Panc1 (cell line): ENCODE measurements at regions not wholly inside any gene's neighbourhood (a gene's known extent, or its start where the extent isn't known, plus 50 kb on each side); places are given as distances from the start of the nearest gene placed in this dataset.
A peak's percentile ranks its signal among the peaks of the same experiment; 100 is the strongest.

Experiments
- ATAC-seq: fragments of 200-7000 bp; cut with Tn5 transposase; 2 replicates; pipeline ENCODE4 v1.9.1; 2020; ENCODE audit warnings: mild to moderate bottlenecking, moderate library complexity
- BruUV-seq: library from RNA; stranded (reverse); fragments of 400-500 nt; replicated peaks from 2 replicates; lab custom pipeline; 2021; lab: Mats Ljungman, UMichigan
- CTCF ChIA-PET: fragments of 300-600 bp; sonication (Branson Sonifier 250); formaldehyde crosslinking; loops from one replicate; lab custom pipeline; 2022; ENCODE audit warnings: antibody characterized with exemption; lab: Charles Lee
- POLR2A ChIA-PET: fragments of 300-600 bp; sonication (Branson Sonifier 250); formaldehyde crosslinking; loops from one replicate; lab custom pipeline; 2022; ENCODE audit warnings: antibody characterized with exemption; lab: Charles Lee
- DNase-seq: peaks from one replicate; pipeline ENCODE4 v3.0.0-alpha.2; 2010; ENCODE audit warnings: low read depth, low spot score
- H3K27ac ChIP-seq: 2 replicates; pipeline ENCODE4 v1.5.1; 2011; ENCODE audit warnings: mild to moderate bottlenecking, low read length, inconsistent platforms
- H3K27me3 ChIP-seq: fragments of 200-500 bp; sonication (Bioruptor generic); 2 replicates; pipeline ENCODE4 v1.6.0; 2014; ENCODE audit warnings: low read length, inconsistent platforms; ENCODE audit not compliant: control insufficient read depth, insufficient read depth
- H3K36me3 ChIP-seq: fragments of 200-500 bp; sonication (Bioruptor generic); 2 replicates; pipeline ENCODE4 v1.5.1; 2014; ENCODE audit warnings: inconsistent platforms, mild to moderate bottlenecking, low read length, moderate library complexity; ENCODE audit not compliant: control insufficient read depth, insufficient read depth
- H3K4me1 ChIP-seq: 2 replicates; pipeline ENCODE4 v1.5.1; 2011; ENCODE audit warnings: inconsistent platforms, mild to moderate bottlenecking, low read length, moderate library complexity; ENCODE audit not compliant: control insufficient read depth, insufficient read depth
- H3K4me3 ChIP-seq, 2 experiments: 2 replicates each; pipeline ENCODE4 v1.5.1; 2011 to 2012; ENCODE audit warnings: low read depth in 2 of 2, low read length in 2 of 2, mild to moderate bottlenecking in 2 of 2, inconsistent platforms in 1 of 2, moderate library complexity in 1 of 2
- H3K9me3 ChIP-seq: fragments of 200-500 bp; sonication (Bioruptor generic); 2 replicates; pipeline ENCODE4 v1.5.1; 2014; ENCODE audit warnings: low read depth, mild to moderate bottlenecking, inconsistent platforms, low read length, moderate library complexity; ENCODE audit not compliant: control insufficient read depth, insufficient read depth
- POLR2AphosphoS5 ChIP-seq: IDR thresholded peaks from 2 replicates; pipeline ENCODE4 v1.6.1; 2012; ENCODE audit warnings: mild to moderate bottlenecking, low read depth, low read length, moderate library complexity
- REST ChIP-seq, 2 experiments: IDR thresholded peaks; 2 replicates each; pipeline ENCODE4 v1.6.1; 2011 to 2012; ENCODE audit warnings: low read depth in 2 of 2, control low read depth in 1 of 2, low read length in 1 of 2, mild to moderate bottlenecking in 1 of 2, moderate library complexity in 1 of 2; ENCODE audit not compliant: insufficient read depth in 1 of 2
- SIN3A ChIP-seq: IDR thresholded peaks from 2 replicates; pipeline ENCODE4 v1.6.1; 2012; ENCODE audit warnings: low read depth, mild to moderate bottlenecking, low read length, moderate library complexity, borderline replicate concordance; ENCODE audit not compliant: insufficient read depth
- TCF7L2 ChIP-seq: IDR thresholded peaks from 2 replicates; pipeline ENCODE4 v1.6.1; 2011; ENCODE audit warnings: mild to moderate bottlenecking, low read depth, low read length, inconsistent platforms
- in situ Hi-C: cut with HindIII; loops from 2 replicates; pipeline ENCODE4 v1.10.0; 2016; ENCODE audit warnings: low sequenced_read_pairs, low pct_unique_long_range_greater_than_20kb
- intact Hi-C: fragments of 100-400 bp; cut with micrococcal nuclease; formaldehyde crosslinking; loops from one replicate; pipeline ENCODE4 v1.10.0; 2022; ENCODE audit not compliant: unreplicated experiment
- TF ChIP-seq, protein P1 (sequence below): fragments of 450-650 bp; IDR thresholded peaks from 2 replicates; pipeline ENCODE4 v1.5.1; 2017; ENCODE audit warnings: mild to moderate bottlenecking

DNA sequence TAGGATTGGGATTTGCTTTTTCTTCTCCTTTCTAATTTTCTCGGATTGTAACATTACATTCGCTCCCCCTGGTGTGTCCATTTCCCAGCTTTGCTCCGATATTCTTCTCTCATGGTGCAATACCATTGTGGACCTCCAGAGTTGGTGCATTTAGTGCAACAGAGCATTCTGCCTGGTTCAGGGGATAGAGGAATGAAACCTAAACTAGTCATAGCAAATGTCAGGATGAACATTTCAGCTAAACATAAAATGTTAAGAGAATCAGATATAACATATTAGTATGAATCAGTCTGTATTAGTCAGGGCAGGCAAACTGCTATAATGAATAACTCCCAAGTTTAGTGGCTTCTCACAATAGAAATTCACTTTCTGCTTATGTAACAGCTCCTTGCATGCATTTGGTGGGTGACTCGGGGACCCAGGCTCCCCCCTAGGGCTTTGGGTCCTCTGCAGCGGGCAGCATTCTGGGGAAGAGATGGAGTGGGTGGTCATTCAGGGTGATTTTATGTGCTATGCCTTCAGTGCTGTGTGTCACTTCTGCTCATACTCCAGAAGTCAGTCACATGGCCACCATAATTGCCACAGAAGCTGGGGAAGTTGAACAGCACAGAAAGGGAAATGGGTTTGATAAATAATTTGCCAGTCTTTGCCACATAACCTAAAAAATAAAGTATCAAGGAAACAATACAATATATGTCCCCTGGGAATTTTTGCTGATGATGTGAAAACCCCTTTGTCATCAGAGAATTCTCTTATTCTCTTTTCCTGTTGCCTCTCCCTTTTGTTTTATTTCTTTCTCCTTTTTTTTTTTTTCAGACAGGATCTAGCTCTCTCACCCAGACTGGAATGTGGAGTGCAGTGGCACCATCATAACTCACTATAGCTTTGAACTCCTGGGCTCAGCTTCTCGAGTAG, 111.0 kb downstream of the HSPH1 start:
- no peaks in the 10 kb centered on the region for H3K27me3 ChIP-seq
- no peak for ATAC-seq
- intact Hi-C loops, result no loop called here
- no TSS peak for BruUV-seq
- CTCF ChIA-PET, result no interaction called here
- no peak overlapping the region for H3K4me3 ChIP-seq
- no peak overlapping the region for H3K27ac ChIP-seq
- H3K4me1 ChIP-seq, result peaks cover 9% of the 10 kb centered on the region
- in situ Hi-C loops, result no loop called here
- TF ChIP-seq TCF7L2 (no peak), REST (IDR thresholded peaks at IDR 0.05; ENCODE audit: insufficient read depth in 1 of 2, low read depth in 2 of 2, low read length in 1 of 2) (no peak), POLR2AphosphoS5 (no peak)
- TF ChIP-seq, protein P1, sequence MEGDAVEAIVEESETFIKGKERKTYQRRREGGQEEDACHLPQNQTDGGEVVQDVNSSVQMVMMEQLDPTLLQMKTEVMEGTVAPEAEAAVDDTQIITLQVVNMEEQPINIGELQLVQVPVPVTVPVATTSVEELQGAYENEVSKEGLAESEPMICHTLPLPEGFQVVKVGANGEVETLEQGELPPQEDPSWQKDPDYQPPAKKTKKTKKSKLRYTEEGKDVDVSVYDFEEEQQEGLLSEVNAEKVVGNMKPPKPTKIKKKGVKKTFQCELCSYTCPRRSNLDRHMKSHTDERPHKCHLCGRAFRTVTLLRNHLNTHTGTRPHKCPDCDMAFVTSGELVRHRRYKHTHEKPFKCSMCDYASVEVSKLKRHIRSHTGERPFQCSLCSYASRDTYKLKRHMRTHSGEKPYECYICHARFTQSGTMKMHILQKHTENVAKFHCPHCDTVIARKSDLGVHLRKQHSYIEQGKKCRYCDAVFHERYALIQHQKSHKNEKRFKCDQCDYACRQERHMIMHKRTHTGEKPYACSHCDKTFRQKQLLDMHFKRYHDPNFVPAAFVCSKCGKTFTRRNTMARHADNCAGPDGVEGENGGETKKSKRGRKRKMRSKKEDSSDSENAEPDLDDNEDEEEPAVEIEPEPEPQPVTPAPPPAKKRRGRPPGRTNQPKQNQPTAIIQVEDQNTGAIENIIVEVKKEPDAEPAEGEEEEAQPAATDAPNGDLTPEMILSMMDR, result peak; percentile 22; the same call in 1 of the 2 replicates
- POLR2A ChIA-PET, result interaction anchor here (0.6 kb wide), 1 partner anchor 98 kb away, joined by 5 read pairs; no protein-coding TSS in a partner anchor
- H3K36me3 ChIP-seq, result no peaks in the 10 kb centered on the region
- no peak for DNase-seq
- no peaks in the 10 kb centered on the region for H3K9me3 ChIP-seq

- Histone ChIP-seq H3K4me3 (no peak overlapping the region), H3K9me3 (no peaks in the 10 kb centered on the region), H3K27me3 (no peaks in the 10 kb centered on the region), H3K36me3 (no peaks in the 10 kb centered on the region), H3K27ac (no peak overlapping the region), H3K4me1 (peaks cover 18% of the 10 kb centered on the region)
- no peak for ATAC-seq
- in situ Hi-C loops, result no loop called here
- ChIA-PET POLR2A (no interaction called here), CTCF (no interaction called here)
- BruUV-seq, result no TSS peak
- intact Hi-C loops, result loop anchor here (10.0 kb wide), 1 partner anchor 245 kb away; no protein-coding TSS in a partner anchor
- TF ChIP-seq POLR2AphosphoS5 (no peak), TCF7L2 (no peak), SIN3A (no peak), REST (IDR thresholded peaks at IDR 0.05; ENCODE audit: insufficient read depth in 1 of 2, low read depth in 2 of 2, low read length in 1 of 2) (no peak)
- TF ChIP-seq, protein P1, result no peak
- DNase-seq, result no peak
Measured at GRCh38 chr13:31049833-31050232, 111.9 kb downstream of the HSPH1 start.
